ENCODE measurements at regions not wholly inside any gene's neighbourhood (a gene's known extent, or its start where the extent isn't known, plus 50 kb on each side); places are given as distances from the start of the nearest gene placed in this dataset.

DNA sequence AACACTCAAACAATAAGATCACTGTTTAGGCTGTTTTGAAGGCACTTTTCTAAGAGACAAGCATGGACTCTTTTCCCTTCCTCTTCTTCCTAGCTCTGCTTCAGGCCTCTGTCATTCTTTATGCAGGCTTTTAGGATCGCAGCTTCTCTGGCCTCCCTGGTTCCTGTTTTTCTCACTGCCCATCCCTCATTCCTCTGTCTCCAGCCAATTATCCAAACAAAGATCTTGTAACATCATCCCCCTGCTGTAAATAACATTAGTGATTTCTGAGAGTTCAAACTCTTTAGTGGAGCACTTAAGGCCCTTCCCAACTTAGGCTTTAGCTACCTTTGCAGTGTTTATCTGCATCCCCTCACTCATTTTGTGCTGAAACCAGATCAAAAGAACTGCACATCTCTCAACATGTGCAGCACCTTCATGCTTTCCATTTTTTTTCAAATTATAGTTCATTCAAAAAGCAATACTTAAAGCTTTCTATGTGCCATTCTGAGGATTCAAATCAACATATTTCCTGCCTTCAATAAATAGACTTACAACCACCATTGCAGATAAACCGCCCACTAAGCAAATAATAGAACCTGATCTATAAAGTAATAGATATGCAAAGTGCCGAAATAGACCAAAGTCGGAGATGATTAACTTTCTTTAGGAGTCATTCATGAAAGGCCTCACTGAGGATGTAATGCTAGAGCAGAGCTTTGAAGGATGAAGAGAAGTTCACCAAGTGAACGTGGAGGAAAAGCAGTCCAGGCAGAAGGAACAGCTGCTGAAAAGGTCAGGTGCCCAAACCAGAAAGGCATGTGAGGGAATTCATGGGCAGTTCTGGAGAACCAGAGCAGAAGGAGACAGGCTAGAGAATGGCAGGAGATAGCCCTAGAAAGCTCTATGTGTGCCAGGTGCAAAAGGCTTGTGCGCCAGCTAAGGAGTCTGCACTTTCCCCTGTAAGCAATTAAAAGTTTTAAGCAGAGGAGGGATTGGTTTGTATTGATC, 95.8 kb upstream of the ZNF366 start:
- Histone ChIP-seq H3K9ac (replicated peaks in 1 of 4; ENCODE audit: extremely low read depth in 1 of 4, low read depth in 3 of 4, low read length in 3 of 4) (no peak overlapping the region), H4K8ac (ENCODE audit: extremely low read depth, insufficient read depth, low read length) (no peak overlapping the region), H3K4me3 (ENCODE audit: extremely low read depth in 1 of 4, insufficient read depth in 2 of 4, low read depth in 3 of 4, low read length in 4 of 4) (no peak overlapping the region), H3K4me1 (replicated peaks in 1 of 4; ENCODE audit: control insufficient read depth in 3 of 4, insufficient read depth in 4 of 4, low read length in 3 of 4) (no peaks in the 10 kb centered on the region), H3K36me3 (ENCODE audit: control insufficient read depth in 2 of 4, insufficient read depth in 4 of 4, low read length in 3 of 4) (no peaks in the 10 kb centered on the region; a peak in 1 of 8 replicates), H3K9me3 (ENCODE audit: insufficient read depth in 2 of 2, low read depth in 1 of 2, low read length in 1 of 2) (peaks cover 0 to 8% of the 10 kb centered on the region in 2 experiments; a peak in 2 of 4 replicates), H2BK5ac (ENCODE audit: low read depth, low read length) (no peak overlapping the region), H3K4me2 (ENCODE audit: insufficient read depth in 1 of 2, low read depth in 2 of 2, low read length in 2 of 2) (no peak overlapping the region), H2BK120ac (replicated peaks; ENCODE audit: low read depth, low read length) (no peak overlapping the region), H3K23me2 (ENCODE audit: low read depth, low read length) (no peaks in the 10 kb centered on the region), H3K79me1 (ENCODE audit: low read depth, low read length) (no peaks in the 10 kb centered on the region), H2AK5ac (ENCODE audit: low read depth, low read length) (no peak overlapping the region), H2BK20ac (ENCODE audit: low read length) (no peak overlapping the region), H2BK12ac (ENCODE audit: low read depth, low read length) (no peak overlapping the region), H3K56ac (replicated peaks; ENCODE audit: insufficient read length, low read depth, low read length) (no peak overlapping the region), H2BK15ac (ENCODE audit: low read length) (no peak overlapping the region), H3K23ac (ENCODE audit: insufficient read length) (no peak overlapping the region), H3K27ac (ENCODE audit: low read depth, low read length) (no peak overlapping the region), H3K27me3 (replicated peaks in 1 of 4; ENCODE audit: control insufficient read depth in 3 of 4, extremely low read depth in 1 of 4, insufficient read depth in 3 of 4, low read length in 3 of 4) (no peaks in the 10 kb centered on the region; a peak in 1 of 7 replicates), H3K79me2 (ENCODE audit: control insufficient read depth in 1 of 2, insufficient read depth in 2 of 2, low read length in 2 of 2) (no peaks in the 10 kb centered on the region), H3K14ac (ENCODE audit: insufficient read length) (no peak overlapping the region), H3K18ac (ENCODE audit: extremely low read depth, low read length) (no peak overlapping the region), H4K20me1 (replicated peaks in 1 of 2; ENCODE audit: control insufficient read depth in 1 of 2, insufficient read depth in 2 of 2, low read length in 2 of 2) (no peaks in the 10 kb centered on the region), H4K5ac (ENCODE audit: insufficient read length, low read depth, low read length) (no peak overlapping the region), H2AFZ (ENCODE audit: low read length) (0 out of 2 replicates have a peak overlapping the region, but pooled peaks have one; percentile 31), H4K91ac (replicated peaks; ENCODE audit: insufficient read length, low read length) (no peak overlapping the region), H3K4ac (replicated peaks; ENCODE audit: insufficient read length, low read depth, low read length) (no peak overlapping the region)
- CTCF ChIA-PET (ENCODE audit: partially characterized antibody) = interaction anchor here (0.8 to 1.6 kb wide), 3 partner anchors 8 to 524 kb away, joined by 3 to 5 read pairs (median 3); no protein-coding TSS in a partner anchor
- DNase-seq (ENCODE audit: low read depth in 1 of 2, low spot score in 2 of 2) (no peak), FAIRE-seq (no peak)
- POLR2A ChIA-PET (ENCODE audit: partially characterized antibody) = no interaction called here
- 83% methylated on average over 6 of the region's 6 CpGs; no CpG with 5 or more reads in 1 of the 2 experiments for WGBS, 2 experiments (ENCODE audit: extremely low coverage in 1 of 2, insufficient coverage in 1 of 2, insufficient read length in 1 of 2, insufficient replicate concordance in 2 of 2, low coverage in 1 of 2, low lambda C conversion rate in 2 of 2, missing lambda C conversion rate in 1 of 2)
- no peak for TF ChIP-seq HDAC2 (IDR thresholded peaks at IDR 0.05; ENCODE audit: borderline replicate concordance in 1 of 2, low read depth in 2 of 2, low read length in 2 of 2)
- TF ChIP-seq SRF (IDR thresholded peaks at IDR 0.05; ENCODE audit: low read depth, low read length) = no peak
- no peak for TF ChIP-seq NANOG (IDR thresholded peaks at IDR 0.05; ENCODE audit: insufficient read depth, low read depth, low read length, poor library complexity, severe bottlenecking)
- TF ChIP-seq ZNF274 (IDR thresholded peaks at IDR 0.05; ENCODE audit: borderline replicate concordance, extremely low read depth, low read length) = no peak
- TF ChIP-seq GTF2F1 (IDR thresholded peaks at IDR 0.05; ENCODE audit: borderline replicate concordance, low read depth, low read length) = no peak
- TF ChIP-seq CTCF (IDR thresholded peaks at IDR 0.05; ENCODE audit: control extremely low read depth in 1 of 3, insufficient read depth in 1 of 3, low read depth in 1 of 3, low read length in 3 of 3) = no peak
- TF ChIP-seq EGR1 (IDR thresholded peaks at IDR 0.05; ENCODE audit: borderline replicate concordance, low read depth, low read length) = no peak
- no peak for TF ChIP-seq FOSL1 (IDR thresholded peaks at IDR 0.05; ENCODE audit: insufficient read depth, low read depth, low read length)

All from H1 (cell line).